K562 (cell line): ENCODE measurements at regions not wholly inside any gene's neighbourhood (a gene's known extent, or its start where the extent isn't known, plus 50 kb on each side); places are given as distances from the start of the nearest gene placed in this dataset.

Experiments used
- CBFA2T2 ChIP-seq: fragments of 450-650 bp; conservative IDR thresholded peaks from 2 replicates; pipeline ENCODE4 v1.6.1; 2017; ENCODE audit warnings: mild to moderate bottlenecking
- CREB3L1 ChIP-seq: fragments of 450-650 bp; IDR thresholded peaks from 2 replicates; pipeline ENCODE4 v1.6.1; 2014; ENCODE audit warnings: low read depth, mild to moderate bottlenecking, moderate library complexity, borderline replicate concordance
- ETV1 ChIP-seq: fragments of 450-650 bp; conservative IDR thresholded peaks from 2 replicates; pipeline ENCODE4 v1.6.1; 2016; ENCODE audit warnings: missing genetic modification characterization, control low read depth, low read depth, missing compliant biosample characterization
- RFX1 ChIP-seq: fragments of 450-650 bp; IDR thresholded peaks from 2 replicates; pipeline ENCODE4 v1.6.1; 2016; ENCODE audit warnings: mild to moderate bottlenecking, moderate library complexity
- RFX7 ChIP-seq: fragments of 250-450 bp; sonication (Bioruptor Pico); IDR thresholded peaks from 2 replicates; pipeline ENCODE4 v1.5.1; 2021; ENCODE audit warnings: mild to moderate bottlenecking
- TAL1 ChIP-seq: fragments of 450-650 bp; IDR thresholded peaks from 2 replicates; pipeline ENCODE4 v1.6.1; 2016; ENCODE audit warnings: mild to moderate bottlenecking
- ZBTB9 ChIP-seq: fragments of 450-650 bp; formaldehyde crosslinking; IDR thresholded peaks from 2 replicates; pipeline ENCODE4 v1.4.0; 2020; ENCODE audit warnings: mild to moderate bottlenecking, moderate library complexity
- ZNF518B ChIP-seq: fragments of 250-450 bp; sonication (Bioruptor Pico); IDR thresholded peaks from 2 replicates; pipeline ENCODE4 v1.5.0; 2021; ENCODE audit warnings: mild to moderate bottlenecking, moderate library complexity

GRCh38 chr6:27176523-27177484, 70.7 kb upstream of the PRSS16 start (continued):
- TF ChIP-seq CREB3L1 (peak; percentile 14; the same call in 1 of the 2 replicates), CBFA2T2 (no peak), ZBTB9 (CRISPR knock-in tag) (no peak), RFX1 (no peak), RFX7 (CRISPR knock-in tag) (no peak), TAL1 (no peak), ETV1 (0 out of 2 replicates have a peak, but pooled peaks have one; percentile 8), ZNF518B (no peak)
